ENCODE measurements at regions not wholly inside any gene's neighbourhood (a gene's known extent, or its start where the extent isn't known, plus 50 kb on each side); places are given as distances from the start of the nearest gene placed in this dataset.

- POLR2A ChIA-PET: interaction anchor here (0.6 kb wide), 1 partner anchor 428 kb away, joined by 3 read pairs; no protein-coding TSS in a partner anchor
- no peaks in the 10 kb centered on the region for H3K36me3 Mint-ChIP-seq
- peaks cover 1% of the 10 kb centered on the region for H3K27me3 Mint-ChIP-seq
- H3K27ac Mint-ChIP-seq: no peak overlapping the region
- H3K4me3 Mint-ChIP-seq: no peak overlapping the region
- no peaks in the 10 kb centered on the region for H3K9me3 Mint-ChIP-seq
- DNase-seq: no peak
- CTCF ChIA-PET: no interaction called here
- H3K4me1 Mint-ChIP-seq (ENCODE audit: low read depth): no peaks in the 10 kb centered on the region
- intact Hi-C loops (cut with micrococcal nuclease): no loop called here
Observed at GRCh38 chr4:81981218-81981617, 392.6 kb downstream of the HNRNPD start.

DNA sequence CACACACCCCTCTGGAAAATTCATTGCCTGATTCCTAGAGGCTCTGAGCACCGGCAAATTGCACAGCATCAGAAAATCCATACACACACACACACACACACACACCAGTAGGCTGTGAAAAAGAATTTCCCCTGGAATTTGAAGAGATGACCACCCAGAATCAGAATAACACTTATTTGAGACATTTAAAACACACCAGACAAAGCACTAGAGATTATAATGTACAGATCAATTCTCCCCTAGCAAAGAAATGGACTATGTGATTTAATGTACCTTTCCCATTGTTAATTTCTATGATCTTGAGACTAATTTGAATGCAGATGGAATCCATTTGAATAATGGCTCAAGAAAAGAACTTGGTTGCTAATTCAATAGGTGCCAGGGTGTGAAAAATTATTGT, 399.3 kb downstream of the HNRNPD start:
- CTCF ChIA-PET: no interaction called here
- Mint-ChIP-seq H3K27me3 (no peaks in the 10 kb centered on the region), H3K36me3 (no peaks in the 10 kb centered on the region), H3K27ac (no peak overlapping the region), H3K4me1 (ENCODE audit: low read depth) (no peaks in the 10 kb centered on the region), H3K4me3 (no peak overlapping the region), H3K9me3 (no peaks in the 10 kb centered on the region)
- intact Hi-C loops (cut with micrococcal nuclease): no loop called here
- DNase-seq: no peak
- POLR2A ChIA-PET: no interaction called here

GRCh38 chr4:81971637-81972381, 402.0 kb downstream of the HNRNPD start:
- no peak for DNase-seq
- intact Hi-C loops (cut with micrococcal nuclease): no loop called here
- ChIA-PET CTCF (no interaction called here), POLR2A (no interaction called here)
- peaks cover 3% of the 10 kb centered on the region for H3K27me3 Mint-ChIP-seq
- H3K9me3 Mint-ChIP-seq: no peaks in the 10 kb centered on the region
- no peak overlapping the region for H3K4me3 Mint-ChIP-seq
- no peaks in the 10 kb centered on the region for H3K36me3 Mint-ChIP-seq
- H3K27ac Mint-ChIP-seq: no peak overlapping the region
- H3K4me1 Mint-ChIP-seq (ENCODE audit: low read depth): no peaks in the 10 kb centered on the region

- ChIA-PET POLR2A (no interaction called here), CTCF (no interaction called here)
- DNase-seq: no peak
- no peaks in the 10 kb centered on the region for H3K9me3 Mint-ChIP-seq
- no peaks in the 10 kb centered on the region for H3K4me1 Mint-ChIP-seq (ENCODE audit: low read depth)
- H3K4me3 Mint-ChIP-seq: no peak overlapping the region
- H3K36me3 Mint-ChIP-seq: no peaks in the 10 kb centered on the region
- intact Hi-C loops (cut with micrococcal nuclease): no loop called here
- H3K27me3 Mint-ChIP-seq: peaks cover 5% of the 10 kb centered on the region
- H3K27ac Mint-ChIP-seq: no peak overlapping the region
Observed at GRCh38 chr4:81971061-81971460, 402.7 kb downstream of the HNRNPD start.

- no peak overlapping the region for H3K4me3 Mint-ChIP-seq
- no peak for DNase-seq
- POLR2A ChIA-PET: no interaction called here
- H3K4me1 Mint-ChIP-seq (ENCODE audit: low read depth): peaks cover 1% of the 10 kb centered on the region
- H3K27ac Mint-ChIP-seq: no peak overlapping the region
- CTCF ChIA-PET: no interaction called here
- peaks cover 5% of the 10 kb centered on the region for H3K27me3 Mint-ChIP-seq
- intact Hi-C loops (cut with micrococcal nuclease): no loop called here
- no peaks in the 10 kb centered on the region for H3K9me3 Mint-ChIP-seq
- no peaks in the 10 kb centered on the region for H3K36me3 Mint-ChIP-seq
Observed at GRCh38 chr4:81970454-81970853, 403.3 kb downstream of the HNRNPD start.

DNA sequence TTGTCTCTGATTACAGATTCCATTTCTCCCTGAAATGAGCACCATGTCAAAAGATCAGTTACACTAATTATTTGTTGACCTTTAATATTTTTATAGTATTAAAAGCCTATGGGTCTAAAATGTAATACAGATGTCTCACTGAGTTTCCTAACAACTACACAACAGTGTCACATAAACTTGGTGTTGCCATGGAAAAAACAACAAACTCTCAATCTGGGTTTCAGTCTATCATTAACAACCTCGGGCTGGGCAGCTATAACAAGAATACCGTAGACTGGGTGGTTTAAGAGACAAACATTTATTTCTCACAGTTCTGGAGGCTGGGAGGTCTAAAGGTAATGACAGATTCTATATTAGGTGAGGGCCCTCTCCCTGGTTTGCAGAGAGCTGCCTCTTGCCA, 407.1 kb downstream of the HNRNPD start:
- peaks cover 3% of the 10 kb centered on the region for H3K4me1 Mint-ChIP-seq (ENCODE audit: low read depth)
- POLR2A ChIA-PET: no interaction called here

DNA sequence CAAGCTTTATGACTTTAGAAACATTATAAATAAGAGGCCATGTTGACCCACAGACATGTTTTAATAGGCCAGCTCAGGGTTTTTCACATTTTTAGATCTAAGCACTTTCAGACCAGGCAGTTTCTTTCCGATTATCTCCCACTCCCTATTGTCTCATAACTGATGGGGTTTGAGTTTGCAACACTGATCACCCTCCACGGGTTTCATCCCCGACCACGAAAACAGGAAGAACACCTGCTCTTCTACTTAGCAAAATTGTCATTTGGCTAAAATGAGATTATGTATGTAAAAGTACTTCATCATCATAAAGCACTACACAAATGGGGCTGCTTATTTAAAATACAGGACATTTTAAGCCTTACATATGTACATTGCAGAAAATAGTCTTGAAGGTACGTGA, 407.9 kb downstream of the HNRNPD start:
- POLR2A ChIA-PET: no interaction called here
- peaks cover 3% of the 10 kb centered on the region for H3K4me1 Mint-ChIP-seq (ENCODE audit: low read depth)

More for the DNA sequence above, 407.1 kb downstream of the HNRNPD start:
- Mint-ChIP-seq H3K27ac (no peak overlapping the region), H3K4me3 (no peak overlapping the region), H3K9me3 (no peaks in the 10 kb centered on the region), H3K27me3 (peaks cover 7% of the 10 kb centered on the region), H3K36me3 (no peaks in the 10 kb centered on the region)
- intact Hi-C loops (cut with micrococcal nuclease): no loop called here
- CTCF ChIA-PET: interaction anchor here (0.7 kb wide), 1 partner anchor 54 kb away, joined by 3 read pairs; no protein-coding TSS in a partner anchor
- no peak for DNase-seq

DNA sequence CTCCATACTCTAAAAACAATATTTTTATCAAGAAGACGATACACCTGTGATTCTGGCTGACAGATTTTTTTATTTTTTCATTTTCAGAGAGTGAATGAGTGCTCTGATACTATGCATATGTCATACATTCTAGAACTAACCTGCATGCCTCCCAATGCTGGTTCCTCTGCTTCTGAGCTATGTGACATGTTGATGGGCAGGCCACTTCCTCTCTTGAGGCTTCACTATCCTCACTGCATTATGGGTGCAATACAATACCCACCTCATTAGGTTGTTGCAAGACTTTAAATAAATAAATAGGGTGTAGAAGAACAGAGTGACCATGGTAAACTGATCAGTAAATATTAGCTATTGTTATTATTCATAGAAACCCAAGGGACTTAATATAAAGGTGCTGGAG, 408.3 kb downstream of the HNRNPD start:
- no peaks in the 10 kb centered on the region for H3K9me3 Mint-ChIP-seq
- CTCF ChIA-PET: no interaction called here

More for the DNA sequence above, 407.9 kb downstream of the HNRNPD start:
- Mint-ChIP-seq H3K27ac (no peak overlapping the region), H3K9me3 (no peaks in the 10 kb centered on the region), H3K36me3 (no peaks in the 10 kb centered on the region), H3K27me3 (peaks cover 7% of the 10 kb centered on the region), H3K4me3 (no peak overlapping the region)
- CTCF ChIA-PET: interaction anchor here (0.7 kb wide), 1 partner anchor 53 kb away, joined by 3 read pairs; no protein-coding TSS in a partner anchor
- intact Hi-C loops (cut with micrococcal nuclease): no loop called here
- DNase-seq: no peak

GRCh38 chr4:81963763-81964020, 410.1 kb downstream of the HNRNPD start:
- ChIA-PET POLR2A (no interaction called here), CTCF (no interaction called here)
- H3K9me3 Mint-ChIP-seq: no peaks in the 10 kb centered on the region
- H3K27ac Mint-ChIP-seq: no peak overlapping the region
- H3K4me3 Mint-ChIP-seq: no peak overlapping the region
- H3K27me3 Mint-ChIP-seq: peaks cover 10% of the 10 kb centered on the region
- intact Hi-C loops (cut with micrococcal nuclease): no loop called here
- H3K4me1 Mint-ChIP-seq (ENCODE audit: low read depth): peaks cover 3% of the 10 kb centered on the region
- H3K36me3 Mint-ChIP-seq: no peaks in the 10 kb centered on the region
- no peak for DNase-seq

More for the DNA sequence above, 408.3 kb downstream of the HNRNPD start:
- H3K4me1 Mint-ChIP-seq (ENCODE audit: low read depth): peaks cover 3% of the 10 kb centered on the region
- H3K36me3 Mint-ChIP-seq: no peaks in the 10 kb centered on the region
- no peak for DNase-seq
- intact Hi-C loops (cut with micrococcal nuclease): no loop called here
- no peak overlapping the region for H3K27ac Mint-ChIP-seq
- POLR2A ChIA-PET: no interaction called here
- H3K27me3 Mint-ChIP-seq: peaks cover 10% of the 10 kb centered on the region
- no peak overlapping the region for H3K4me3 Mint-ChIP-seq

DNA sequence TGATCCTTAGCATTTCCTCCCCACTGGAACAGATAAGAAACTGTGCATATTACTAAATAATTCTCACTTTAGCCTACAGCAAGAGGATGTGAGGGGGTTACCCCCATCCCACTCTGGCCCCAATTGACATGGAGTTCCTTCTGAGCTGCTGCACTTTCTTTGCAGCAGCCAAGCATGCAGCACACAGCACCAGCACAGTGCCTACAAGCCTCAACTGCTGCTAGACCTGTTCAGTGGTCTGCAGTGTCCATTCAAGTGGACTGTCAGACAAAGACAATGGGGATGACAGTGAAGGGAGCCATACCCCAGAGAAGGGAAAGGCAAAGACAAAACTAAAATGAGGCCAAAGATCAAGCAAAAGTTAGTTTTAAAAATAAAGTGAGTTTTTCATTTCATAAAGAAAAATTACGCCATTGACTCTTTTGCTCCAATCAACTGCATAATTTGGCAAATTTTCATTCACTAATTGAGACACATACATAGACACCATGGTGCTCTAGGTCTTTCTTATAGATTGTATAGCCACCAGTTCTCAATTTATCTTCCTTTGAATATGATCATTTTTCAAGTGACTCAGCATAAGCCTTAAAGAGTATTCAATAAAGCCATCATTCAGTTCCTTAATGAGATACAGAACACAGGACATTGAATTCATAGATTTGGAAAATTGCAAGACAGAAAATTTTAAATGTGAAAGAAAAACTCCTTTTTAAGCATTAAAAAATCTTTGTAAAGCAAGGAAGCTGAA, 410.6 kb downstream of the HNRNPD start:
- no peak overlapping the region for H3K4me3 Mint-ChIP-seq
- H3K9me3 Mint-ChIP-seq: no peaks in the 10 kb centered on the region
- H3K36me3 Mint-ChIP-seq: no peaks in the 10 kb centered on the region
- H3K27me3 Mint-ChIP-seq: peaks cover 10% of the 10 kb centered on the region
- DNase-seq: no peak
- H3K4me1 Mint-ChIP-seq (ENCODE audit: low read depth): peaks cover 3% of the 10 kb centered on the region
- H3K27ac Mint-ChIP-seq: no peak overlapping the region
- ChIA-PET CTCF (no interaction called here), POLR2A (no interaction called here)
- intact Hi-C loops (cut with micrococcal nuclease): no loop called here

GRCh38 chr4:81960961-81961360, 412.8 kb downstream of the HNRNPD start:
- POLR2A ChIA-PET: no interaction called here
- intact Hi-C loops (cut with micrococcal nuclease): no loop called here

DNA sequence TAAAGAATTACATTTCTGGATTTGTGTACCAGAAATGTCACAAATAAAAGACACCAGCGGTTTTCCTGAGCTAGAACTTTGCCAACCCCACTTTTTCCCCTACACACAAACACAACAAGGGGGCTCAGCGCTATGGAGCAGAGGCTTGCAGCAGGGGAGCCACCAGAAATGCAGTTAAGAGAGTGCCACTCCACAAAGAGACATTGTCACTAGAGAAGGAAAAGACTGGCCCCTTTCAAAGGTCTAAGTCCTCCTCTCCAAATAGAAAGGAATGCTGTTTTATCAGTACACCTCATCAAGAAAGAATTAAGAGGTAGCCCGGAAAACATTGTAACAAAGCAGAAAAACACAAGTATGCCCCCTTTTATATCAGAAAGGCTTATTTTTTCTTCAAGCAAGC, 419.5 kb downstream of the HNRNPD start:
- Mint-ChIP-seq H3K9me3 (no peaks in the 10 kb centered on the region), H3K4me1 (ENCODE audit: low read depth) (no peaks in the 10 kb centered on the region), H3K27me3 (peaks cover 6% of the 10 kb centered on the region), H3K4me3 (no peak overlapping the region), H3K27ac (no peak overlapping the region), H3K36me3 (no peaks in the 10 kb centered on the region)
- ChIA-PET POLR2A (no interaction called here), CTCF (no interaction called here)
- no peak for DNase-seq
- intact Hi-C loops (cut with micrococcal nuclease): no loop called here

More at GRCh38 chr4:81960961-81961360, 412.8 kb downstream of the HNRNPD start:
- no peak overlapping the region for H3K27ac Mint-ChIP-seq
- H3K27me3 Mint-ChIP-seq: peaks cover 8% of the 10 kb centered on the region
- no peaks in the 10 kb centered on the region for H3K9me3 Mint-ChIP-seq
- DNase-seq: no peak
- H3K4me1 Mint-ChIP-seq (ENCODE audit: low read depth): peaks cover 3% of the 10 kb centered on the region
- H3K4me3 Mint-ChIP-seq: no peak overlapping the region
- H3K36me3 Mint-ChIP-seq: no peaks in the 10 kb centered on the region
- CTCF ChIA-PET: no interaction called here

- DNase-seq: no peak
- no peak overlapping the region for H3K4me3 Mint-ChIP-seq
- H3K27ac Mint-ChIP-seq: no peak overlapping the region
- H3K9me3 Mint-ChIP-seq: no peaks in the 10 kb centered on the region
- peaks cover 9% of the 10 kb centered on the region for H3K27me3 Mint-ChIP-seq
- intact Hi-C loops (cut with micrococcal nuclease): no loop called here
- H3K4me1 Mint-ChIP-seq (ENCODE audit: low read depth): no peaks in the 10 kb centered on the region
- POLR2A ChIA-PET: no interaction called here
- H3K36me3 Mint-ChIP-seq: no peaks in the 10 kb centered on the region
- CTCF ChIA-PET: interaction anchor here (0.8 kb wide), 1 partner anchor 39 kb away, joined by 3 read pairs; no protein-coding TSS in a partner anchor
Observed at GRCh38 chr4:81951891-81952455, 421.8 kb downstream of the HNRNPD start.

Measured in activated CD4-positive, alpha-beta memory T cell treated with anti-CD3 and anti-CD28 coated beads for 36 hours (primary cell).